ENCODE measurements at regions not wholly inside any gene's neighbourhood (a gene's known extent, or its start where the extent isn't known, plus 50 kb on each side); places are given as distances from the start of the nearest gene placed in this dataset.

DNA sequence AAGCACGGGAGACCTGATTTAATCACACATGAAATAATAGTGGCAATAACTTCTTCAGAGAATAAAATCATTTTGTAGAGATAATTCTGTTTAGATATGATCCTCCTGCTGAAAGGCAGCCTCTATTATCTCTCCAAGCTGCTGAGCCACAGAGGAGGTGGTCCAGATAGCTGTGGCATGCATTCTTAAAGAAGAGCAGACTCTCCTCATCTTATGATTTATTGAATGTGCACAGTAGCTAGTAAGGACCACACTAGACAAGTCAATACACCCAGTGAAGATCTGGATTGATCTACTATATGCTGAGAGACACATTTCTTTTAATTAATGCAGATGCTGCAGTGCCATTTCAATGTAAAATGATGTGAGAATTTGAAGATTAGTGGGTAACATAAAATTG lies 552.9 kb upstream of the ANO3 start:
- TF ChIP-seq, protein P1, sequence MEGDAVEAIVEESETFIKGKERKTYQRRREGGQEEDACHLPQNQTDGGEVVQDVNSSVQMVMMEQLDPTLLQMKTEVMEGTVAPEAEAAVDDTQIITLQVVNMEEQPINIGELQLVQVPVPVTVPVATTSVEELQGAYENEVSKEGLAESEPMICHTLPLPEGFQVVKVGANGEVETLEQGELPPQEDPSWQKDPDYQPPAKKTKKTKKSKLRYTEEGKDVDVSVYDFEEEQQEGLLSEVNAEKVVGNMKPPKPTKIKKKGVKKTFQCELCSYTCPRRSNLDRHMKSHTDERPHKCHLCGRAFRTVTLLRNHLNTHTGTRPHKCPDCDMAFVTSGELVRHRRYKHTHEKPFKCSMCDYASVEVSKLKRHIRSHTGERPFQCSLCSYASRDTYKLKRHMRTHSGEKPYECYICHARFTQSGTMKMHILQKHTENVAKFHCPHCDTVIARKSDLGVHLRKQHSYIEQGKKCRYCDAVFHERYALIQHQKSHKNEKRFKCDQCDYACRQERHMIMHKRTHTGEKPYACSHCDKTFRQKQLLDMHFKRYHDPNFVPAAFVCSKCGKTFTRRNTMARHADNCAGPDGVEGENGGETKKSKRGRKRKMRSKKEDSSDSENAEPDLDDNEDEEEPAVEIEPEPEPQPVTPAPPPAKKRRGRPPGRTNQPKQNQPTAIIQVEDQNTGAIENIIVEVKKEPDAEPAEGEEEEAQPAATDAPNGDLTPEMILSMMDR (conservative IDR thresholded peaks at IDR 0.05; ENCODE audit: low read length): no peak
- TF ChIP-seq EZH2phosphoT487 (IDR thresholded peaks at IDR 0.05; ENCODE audit: borderline replicate concordance, low read depth, low read length): no peak
- H4K20me1 ChIP-seq (ENCODE audit: insufficient read depth, low read length): no peaks in the 10 kb centered on the region
- DNase-seq (ENCODE audit: low spot score): no peak
- BruUV-seq (replicated peaks): no TSS peak
- no peak overlapping the region for H2AFZ ChIP-seq (ENCODE audit: low read length)
- no peak overlapping the region for H3K27ac ChIP-seq (ENCODE audit: low read depth, low read length, poor library complexity, severe bottlenecking)
- ChIA-PET POLR2A (no interaction called here), CTCF (ENCODE audit: unreplicated experiment) (no interaction called here)
- H3K4me1 ChIP-seq (ENCODE audit: insufficient read depth, low read length, poor library complexity, severe bottlenecking): no peaks in the 10 kb centered on the region
- H3K4me2 ChIP-seq (ENCODE audit: low read length): no peak overlapping the region
- no peaks in the 10 kb centered on the region for H3K9me2 ChIP-seq (ENCODE audit: insufficient read depth, low read length)
- intact Hi-C loops (cut with micrococcal nuclease; ENCODE audit: unreplicated experiment): no loop called here
- no peaks in the 10 kb centered on the region for H3K36me3 ChIP-seq (ENCODE audit: insufficient read depth, low read length)
- H3K79me2 ChIP-seq (ENCODE audit: insufficient read depth, low read depth, low read length): no peaks in the 10 kb centered on the region
- H3K9me3 ChIP-seq (ENCODE audit: low read length): no peaks in the 10 kb centered on the region
- no peak overlapping the region for H3K4me3 ChIP-seq (ENCODE audit: low read depth, low read length, poor library complexity, severe bottlenecking)

DNA sequence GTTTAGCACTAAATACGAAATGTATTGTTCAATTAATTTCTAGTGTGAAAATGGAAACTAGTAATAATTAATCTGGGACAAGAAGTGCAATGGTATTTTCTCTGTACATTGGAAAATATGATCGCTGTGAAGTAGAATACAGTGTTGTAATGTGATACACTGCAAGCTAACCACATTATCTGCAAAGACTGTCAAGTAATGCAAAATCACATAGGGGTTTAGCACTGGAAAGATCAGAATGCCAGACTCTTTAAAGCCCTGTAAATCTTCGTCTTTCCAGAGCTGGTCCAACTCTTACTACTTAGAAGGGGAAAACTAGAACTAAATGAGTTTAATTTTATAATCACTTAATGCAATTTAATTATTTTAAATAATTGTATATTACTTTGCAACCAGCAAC lies 544.5 kb upstream of the ANO3 start:
- no peak for DNase-seq (ENCODE audit: low spot score)
- POLR2A ChIA-PET: no interaction called here
- H3K4me1 ChIP-seq (ENCODE audit: insufficient read depth, low read length, poor library complexity, severe bottlenecking): no peaks in the 10 kb centered on the region
- no peaks in the 10 kb centered on the region for H3K79me2 ChIP-seq (ENCODE audit: insufficient read depth, low read depth, low read length)
- H4K20me1 ChIP-seq (ENCODE audit: insufficient read depth, low read length): no peaks in the 10 kb centered on the region
- no peaks in the 10 kb centered on the region for H3K9me3 ChIP-seq (ENCODE audit: low read length)
- H3K36me3 ChIP-seq (ENCODE audit: insufficient read depth, low read length): no peaks in the 10 kb centered on the region
- CTCF ChIA-PET (ENCODE audit: unreplicated experiment): no interaction called here
- no TSS peak for BruUV-seq (replicated peaks)
- intact Hi-C loops (cut with micrococcal nuclease; ENCODE audit: unreplicated experiment): no loop called here
- no peak overlapping the region for H3K27ac ChIP-seq (ENCODE audit: low read depth, low read length, poor library complexity, severe bottlenecking)
- TF ChIP-seq, protein P1 (conservative IDR thresholded peaks at IDR 0.05; ENCODE audit: low read length): no peak
- TF ChIP-seq EZH2phosphoT487 (IDR thresholded peaks at IDR 0.05; ENCODE audit: borderline replicate concordance, low read depth, low read length): no peak
- H3K9me2 ChIP-seq (ENCODE audit: insufficient read depth, low read length): no peaks in the 10 kb centered on the region
- no peak overlapping the region for H2AFZ ChIP-seq (ENCODE audit: low read length)
- H3K4me3 ChIP-seq (ENCODE audit: low read depth, low read length, poor library complexity, severe bottlenecking): no peak overlapping the region
- H3K4me2 ChIP-seq (ENCODE audit: low read length): no peak overlapping the region

DNA sequence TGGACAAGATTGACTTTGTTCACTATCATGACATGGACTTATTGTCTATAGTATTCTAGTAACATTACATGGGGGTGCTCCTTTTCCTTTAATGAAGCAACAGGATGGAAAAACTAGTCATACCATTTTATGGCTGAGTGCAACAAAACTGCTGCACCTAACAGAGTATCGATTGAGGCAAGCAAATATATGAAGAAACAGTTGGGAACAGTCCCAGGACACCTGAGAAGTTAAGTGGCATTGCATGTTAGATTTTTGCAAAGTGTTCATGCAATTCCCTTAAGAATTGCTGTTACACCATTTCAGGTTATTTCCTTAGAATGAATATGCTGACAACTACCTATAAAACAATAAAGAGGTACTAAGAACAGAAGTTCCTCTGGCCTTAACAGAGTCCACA lies 541.5 kb upstream of the ANO3 start:
- Histone ChIP-seq H3K9me2 (ENCODE audit: insufficient read depth, low read length) (no peaks in the 10 kb centered on the region), H3K9me3 (ENCODE audit: low read length) (no peaks in the 10 kb centered on the region), H3K27ac (ENCODE audit: low read depth, low read length, poor library complexity, severe bottlenecking) (no peak overlapping the region), H3K4me2 (ENCODE audit: low read length) (no peak overlapping the region), H3K36me3 (ENCODE audit: insufficient read depth, low read length) (no peaks in the 10 kb centered on the region), H2AFZ (ENCODE audit: low read length) (no peak overlapping the region), H3K4me1 (ENCODE audit: insufficient read depth, low read length, poor library complexity, severe bottlenecking) (no peaks in the 10 kb centered on the region), H3K4me3 (ENCODE audit: low read depth, low read length, poor library complexity, severe bottlenecking) (no peak overlapping the region), H3K79me2 (ENCODE audit: insufficient read depth, low read depth, low read length) (no peaks in the 10 kb centered on the region), H4K20me1 (ENCODE audit: insufficient read depth, low read length) (no peaks in the 10 kb centered on the region)
- ChIA-PET POLR2A (no interaction called here), CTCF (ENCODE audit: unreplicated experiment) (no interaction called here)
- no peak for DNase-seq (ENCODE audit: low spot score)
- BruUV-seq (replicated peaks): no TSS peak
- no peak for TF ChIP-seq EZH2phosphoT487 (IDR thresholded peaks at IDR 0.05; ENCODE audit: borderline replicate concordance, low read depth, low read length)
- TF ChIP-seq, protein P1 (conservative IDR thresholded peaks at IDR 0.05; ENCODE audit: low read length): no peak
- intact Hi-C loops (cut with micrococcal nuclease; ENCODE audit: unreplicated experiment): no loop called here
